T-helper 1 cell treated with Interleukin-12 subunit alpha and Interleukin-12 subunit beta and Interleukin-4 antibody, amounts not matched to agents 30 μg/mL and 1 μg/mL, for 36 hours (primary cell): ENCODE measurements at regions not wholly inside any gene's neighbourhood (a gene's known extent, or its start where the extent isn't known, plus 50 kb on each side); places are given as distances from the start of the nearest gene placed in this dataset.

Experiments used
- H3K27ac Mint-ChIP-seq: one replicate; pipeline ENCODE4 v1.8.0; 2021; ENCODE audit warnings: mild to moderate bottlenecking, mixed read lengths
- H3K27me3 Mint-ChIP-seq: one replicate; pipeline ENCODE4 v1.8.0; 2021; ENCODE audit warnings: low read depth, mixed read lengths
- H3K36me3 Mint-ChIP-seq: one replicate; pipeline ENCODE4 v1.8.0; 2021; ENCODE audit warnings: low read depth, mixed read lengths
- H3K4me1 Mint-ChIP-seq: one replicate; pipeline ENCODE4 v1.8.0; 2021; ENCODE audit warnings: low read depth, mixed read lengths
- H3K4me3 Mint-ChIP-seq: one replicate; pipeline ENCODE4 v1.8.0; 2021; ENCODE audit warnings: mild to moderate bottlenecking, moderate library complexity, mixed read lengths
- H3K9me3 Mint-ChIP-seq: one replicate; pipeline ENCODE4 v1.8.0; 2021; ENCODE audit warnings: mixed read lengths

GRCh38 chr4:177555007-177555574 is 112.9 kb upstream of the AGA start:
- H3K4me1 Mint-ChIP-seq = no peaks in the 10 kb centered on the region
- no peaks in the 10 kb centered on the region for H3K36me3 Mint-ChIP-seq
- no peaks in the 10 kb centered on the region for H3K9me3 Mint-ChIP-seq
- H3K27me3 Mint-ChIP-seq = no peaks in the 10 kb centered on the region
- no peak overlapping the region for H3K4me3 Mint-ChIP-seq
- H3K27ac Mint-ChIP-seq = no peak overlapping the region

GRCh38 chr4:177557416-177557815 is 115.2 kb upstream of the AGA start:
- no peaks in the 10 kb centered on the region for H3K27me3 Mint-ChIP-seq
- no peak overlapping the region for H3K4me3 Mint-ChIP-seq
- no peaks in the 10 kb centered on the region for H3K4me1 Mint-ChIP-seq
- H3K27ac Mint-ChIP-seq = no peak overlapping the region
- no peaks in the 10 kb centered on the region for H3K36me3 Mint-ChIP-seq
- no peaks in the 10 kb centered on the region for H3K9me3 Mint-ChIP-seq

GRCh38 chr4:177558995-177559394 is 116.8 kb upstream of the AGA start:
- no peaks in the 10 kb centered on the region for H3K4me1 Mint-ChIP-seq
- H3K9me3 Mint-ChIP-seq = no peaks in the 10 kb centered on the region
- no peak overlapping the region for H3K4me3 Mint-ChIP-seq
- H3K27me3 Mint-ChIP-seq = no peaks in the 10 kb centered on the region
- no peaks in the 10 kb centered on the region for H3K36me3 Mint-ChIP-seq
- H3K27ac Mint-ChIP-seq = no peak overlapping the region

GRCh38 chr4:177562163-177562562 is 119.9 kb upstream of the AGA start:
- Mint-ChIP-seq H3K4me3 (no peak overlapping the region), H3K9me3 (no peaks in the 10 kb centered on the region), H3K4me1 (no peaks in the 10 kb centered on the region), H3K27ac (no peak overlapping the region), H3K27me3 (no peaks in the 10 kb centered on the region), H3K36me3 (no peaks in the 10 kb centered on the region)

DNA sequence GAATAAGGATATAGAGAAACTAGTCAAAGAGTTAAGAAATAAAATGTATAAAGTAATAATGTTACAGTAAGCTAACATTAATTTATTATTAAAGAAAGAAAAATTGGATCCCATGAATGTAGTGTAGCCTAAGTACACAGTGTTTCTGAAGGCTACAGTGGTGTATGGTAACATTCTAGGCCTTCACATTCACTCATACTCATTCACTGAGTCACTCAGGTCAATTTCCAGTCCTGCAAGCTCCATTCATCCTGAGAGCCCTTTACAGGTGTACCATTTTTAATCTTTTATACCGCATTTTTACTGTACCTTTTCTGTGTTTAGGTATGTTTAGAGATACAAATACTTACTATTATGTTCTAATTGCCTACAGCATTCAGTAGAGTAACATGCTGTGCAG is 120.6 kb upstream of the AGA start:
- no peak overlapping the region for H3K27ac Mint-ChIP-seq
- H3K36me3 Mint-ChIP-seq = no peaks in the 10 kb centered on the region
- no peaks in the 10 kb centered on the region for H3K9me3 Mint-ChIP-seq
- H3K27me3 Mint-ChIP-seq = no peaks in the 10 kb centered on the region
- H3K4me1 Mint-ChIP-seq = no peaks in the 10 kb centered on the region
- H3K4me3 Mint-ChIP-seq = no peak overlapping the region

- H3K36me3 Mint-ChIP-seq = no peaks in the 10 kb centered on the region
- H3K4me1 Mint-ChIP-seq = no peaks in the 10 kb centered on the region
- no peaks in the 10 kb centered on the region for H3K9me3 Mint-ChIP-seq
- peaks cover 3% of the 10 kb centered on the region for H3K27me3 Mint-ChIP-seq
- H3K27ac Mint-ChIP-seq = no peak overlapping the region
- H3K4me3 Mint-ChIP-seq = no peak overlapping the region
Observed at GRCh38 chr4:177566691-177567090, 124.5 kb upstream of the AGA start.

- Mint-ChIP-seq H3K27me3 (peaks cover 3% of the 10 kb centered on the region), H3K4me3 (no peak overlapping the region), H3K36me3 (no peaks in the 10 kb centered on the region), H3K27ac (no peak overlapping the region), H3K9me3 (no peaks in the 10 kb centered on the region), H3K4me1 (no peaks in the 10 kb centered on the region)
Observed at GRCh38 chr4:177568931-177569330, 126.7 kb upstream of the AGA start.

- no peaks in the 10 kb centered on the region for H3K36me3 Mint-ChIP-seq
- no peak overlapping the region for H3K27ac Mint-ChIP-seq
- no peak overlapping the region for H3K4me3 Mint-ChIP-seq
- H3K27me3 Mint-ChIP-seq = peaks cover 3% of the 10 kb centered on the region
- H3K4me1 Mint-ChIP-seq = no peaks in the 10 kb centered on the region
- H3K9me3 Mint-ChIP-seq = no peaks in the 10 kb centered on the region
Observed at GRCh38 chr4:177569434-177569833, 127.2 kb upstream of the AGA start.

- no peaks in the 10 kb centered on the region for H3K9me3 Mint-ChIP-seq
- no peaks in the 10 kb centered on the region for H3K36me3 Mint-ChIP-seq
- H3K27ac Mint-ChIP-seq = no peak overlapping the region
- H3K27me3 Mint-ChIP-seq = peaks cover 10% of the 10 kb centered on the region
- H3K4me1 Mint-ChIP-seq = no peaks in the 10 kb centered on the region
- H3K4me3 Mint-ChIP-seq = no peak overlapping the region
Observed at GRCh38 chr4:177573507-177573906, 131.3 kb upstream of the AGA start.

- H3K4me1 Mint-ChIP-seq = no peaks in the 10 kb centered on the region
Observed at GRCh38 chr4:177574446-177574845, 132.2 kb upstream of the AGA start.

DNA sequence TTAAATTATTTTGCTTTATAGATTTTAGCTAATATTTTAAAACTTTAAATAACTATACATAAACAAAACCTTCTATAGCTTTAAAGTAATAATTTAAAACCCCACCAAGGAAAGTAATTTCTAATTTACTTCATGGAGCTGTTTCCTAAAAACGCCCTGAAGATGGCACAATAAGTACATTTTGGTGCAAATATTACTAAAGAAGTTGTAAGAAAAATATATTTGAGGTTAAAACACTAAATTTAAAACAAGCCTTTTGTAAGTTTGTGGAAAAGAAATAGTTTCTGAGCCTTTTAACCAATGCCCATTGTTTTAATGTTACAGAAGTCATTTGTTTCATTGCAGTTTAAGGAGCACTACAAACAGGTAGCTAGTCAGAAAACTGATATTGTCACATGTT is 137.4 kb upstream of the AGA start:
- peaks cover 7% of the 10 kb centered on the region for H3K27me3 Mint-ChIP-seq
- H3K36me3 Mint-ChIP-seq = no peaks in the 10 kb centered on the region
- no peak overlapping the region for H3K27ac Mint-ChIP-seq
- H3K9me3 Mint-ChIP-seq = no peaks in the 10 kb centered on the region
- no peaks in the 10 kb centered on the region for H3K4me1 Mint-ChIP-seq
- H3K4me3 Mint-ChIP-seq = no peak overlapping the region

More at GRCh38 chr4:177574446-177574845, 132.2 kb upstream of the AGA start:
- H3K27ac Mint-ChIP-seq = no peak overlapping the region
- H3K4me3 Mint-ChIP-seq = no peak overlapping the region
- H3K36me3 Mint-ChIP-seq = no peaks in the 10 kb centered on the region
- H3K27me3 Mint-ChIP-seq = peaks cover 10% of the 10 kb centered on the region
- H3K9me3 Mint-ChIP-seq = no peaks in the 10 kb centered on the region

DNA sequence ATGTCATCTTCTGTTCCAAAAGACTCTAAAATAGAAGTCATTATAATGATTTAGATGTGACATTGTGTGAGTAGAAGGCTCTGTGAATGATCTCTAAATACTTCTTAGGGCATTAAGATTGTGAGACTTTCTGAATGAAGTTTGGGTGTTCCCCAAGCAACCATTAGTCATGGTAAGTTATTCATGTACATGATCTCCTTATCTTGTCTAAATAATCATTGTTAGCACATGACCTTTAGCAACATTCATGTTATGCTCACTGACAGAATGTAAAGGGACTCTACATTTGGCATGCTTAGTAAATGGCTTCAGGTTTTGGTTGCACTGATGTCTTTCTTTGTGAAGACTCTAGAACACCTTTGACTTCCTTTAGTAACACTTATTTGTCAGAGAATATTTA is 140.8 kb upstream of the AGA start:
- no peaks in the 10 kb centered on the region for H3K9me3 Mint-ChIP-seq
- no peaks in the 10 kb centered on the region for H3K27me3 Mint-ChIP-seq
- no peak overlapping the region for H3K27ac Mint-ChIP-seq
- H3K36me3 Mint-ChIP-seq = no peaks in the 10 kb centered on the region
- no peaks in the 10 kb centered on the region for H3K4me1 Mint-ChIP-seq
- H3K4me3 Mint-ChIP-seq = no peak overlapping the region

GRCh38 chr4:177587989-177588388 is 145.8 kb upstream of the AGA start:
- Mint-ChIP-seq H3K4me1 (no peaks in the 10 kb centered on the region), H3K27ac (no peak overlapping the region), H3K4me3 (no peak overlapping the region), H3K9me3 (no peaks in the 10 kb centered on the region), H3K27me3 (no peaks in the 10 kb centered on the region), H3K36me3 (no peaks in the 10 kb centered on the region)

DNA sequence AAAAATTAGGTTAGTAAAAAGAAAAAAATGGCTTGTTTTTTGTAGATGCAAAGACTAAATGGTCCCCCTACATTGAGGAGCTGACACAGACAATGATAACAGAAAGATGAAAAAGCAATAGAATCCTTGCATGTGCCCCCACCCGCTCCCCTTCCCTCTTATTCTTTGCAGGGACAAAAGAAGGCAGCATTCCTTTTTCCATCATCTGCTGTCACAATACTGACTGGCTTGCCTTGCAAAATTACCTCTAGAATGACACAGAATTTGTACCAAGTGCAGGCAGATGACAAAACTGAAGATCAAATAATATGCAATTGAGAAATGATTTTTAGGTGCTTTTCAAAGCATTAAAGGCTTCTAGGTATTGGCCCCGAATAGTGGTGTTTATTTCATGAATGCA is 153.1 kb upstream of the AGA start:
- Mint-ChIP-seq H3K27me3 (no peaks in the 10 kb centered on the region), H3K27ac (no peak overlapping the region), H3K4me3 (no peak overlapping the region), H3K4me1 (no peaks in the 10 kb centered on the region), H3K9me3 (no peaks in the 10 kb centered on the region), H3K36me3 (no peaks in the 10 kb centered on the region)

DNA sequence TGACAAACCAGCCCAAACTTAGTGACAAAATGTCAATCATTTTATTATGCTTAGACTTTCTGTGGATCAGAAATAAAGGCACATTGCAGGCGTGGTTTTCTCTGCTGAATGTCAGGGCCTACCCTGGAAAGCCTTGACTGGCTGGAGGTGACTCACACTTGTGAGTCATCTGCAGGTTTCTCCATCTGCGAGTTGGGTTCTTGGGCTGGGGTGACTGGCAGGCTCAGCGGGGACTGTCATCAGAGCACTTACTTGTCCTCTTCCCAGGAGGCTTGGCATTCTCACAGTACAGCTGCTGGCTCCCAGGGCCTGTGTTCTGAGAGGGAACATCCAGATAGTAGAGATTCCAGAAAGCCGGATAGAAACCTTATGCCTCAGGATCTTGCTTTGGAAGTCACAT is 153.8 kb upstream of the AGA start:
- H3K4me1 Mint-ChIP-seq = no peaks in the 10 kb centered on the region
- H3K36me3 Mint-ChIP-seq = no peaks in the 10 kb centered on the region
- H3K4me3 Mint-ChIP-seq = no peak overlapping the region
- no peak overlapping the region for H3K27ac Mint-ChIP-seq
- H3K9me3 Mint-ChIP-seq = no peaks in the 10 kb centered on the region
- no peaks in the 10 kb centered on the region for H3K27me3 Mint-ChIP-seq

- Mint-ChIP-seq H3K9me3 (no peaks in the 10 kb centered on the region), H3K4me1 (no peaks in the 10 kb centered on the region), H3K27ac (no peak overlapping the region), H3K36me3 (no peaks in the 10 kb centered on the region), H3K4me3 (no peak overlapping the region), H3K27me3 (no peaks in the 10 kb centered on the region)
Observed at GRCh38 chr4:177596991-177597390, 154.8 kb upstream of the AGA start.
